NCI-H2029 (cell line): ENCODE measurements at regions not wholly inside any gene's neighbourhood (a gene's known extent, or its start where the extent isn't known, plus 50 kb on each side); places are given as distances from the start of the nearest gene placed in this dataset.

Experiments used
- DNase-seq: peaks from one replicate; lab custom pipeline; 2025; lab: John Stamatoyannopoulos, UW

- DNase-seq = no peak
These were observed 779.9 kb downstream of the KCNT2 start for GRCh38 chr1:195828325-195828724.

DNA sequence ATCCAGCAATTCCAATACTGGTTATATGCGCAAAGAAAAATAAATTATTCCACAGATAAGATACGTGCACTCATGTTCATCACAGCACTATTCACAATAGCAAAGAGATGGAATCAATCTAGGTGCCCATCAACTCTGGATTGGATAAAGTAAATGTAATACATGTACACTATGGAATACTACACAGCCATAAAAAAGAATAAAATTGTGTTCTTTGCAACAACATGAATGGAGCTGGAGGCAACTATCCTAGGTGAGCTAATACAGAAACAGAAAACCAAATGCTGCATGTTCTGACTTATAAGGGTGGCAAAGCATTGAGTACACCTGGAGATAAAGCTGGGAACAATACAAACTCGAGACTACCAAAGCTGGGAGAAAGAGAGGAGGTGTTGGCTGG, 787.3 kb downstream of the KCNT2 start:
- DNase-seq = no peak

DNA sequence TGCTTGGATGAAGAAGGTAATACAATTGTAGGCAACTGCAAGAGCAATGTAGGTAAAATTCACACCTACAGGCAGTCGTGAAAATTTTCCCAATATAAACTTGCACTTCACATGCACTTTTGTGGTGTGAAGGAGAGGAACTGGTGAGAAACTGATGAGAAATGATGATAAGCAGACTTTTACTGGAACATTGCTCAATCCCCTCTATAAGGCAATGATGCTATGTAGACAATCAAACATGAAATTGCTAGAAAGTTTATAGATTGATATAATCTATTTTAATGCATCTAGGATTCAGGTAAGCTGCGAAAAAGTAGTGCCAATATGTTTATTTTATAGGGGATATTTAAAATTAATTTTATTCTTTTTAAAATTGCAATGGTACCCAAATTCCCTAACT, 802.2 kb downstream of the KCNT2 start:
- no peak for DNase-seq

DNA sequence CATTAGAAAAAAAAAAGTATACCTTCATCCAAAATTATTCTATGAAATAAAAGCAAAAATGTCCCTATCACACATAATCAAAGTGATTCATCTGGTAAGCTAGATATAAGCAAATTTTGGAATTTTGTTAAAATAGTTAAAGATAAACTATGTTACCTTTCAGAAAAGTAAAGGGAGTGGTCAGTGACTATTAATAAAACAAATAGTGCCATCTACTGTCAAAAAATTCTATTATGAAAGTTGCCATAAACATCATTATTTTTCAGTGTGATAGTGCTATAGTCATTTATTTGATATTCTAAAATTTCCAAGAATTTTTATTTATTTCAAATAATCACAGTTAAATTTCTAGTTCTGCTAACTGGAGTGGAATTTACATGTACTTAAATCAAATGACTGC, 803.7 kb downstream of the KCNT2 start:
- no peak for DNase-seq

DNA sequence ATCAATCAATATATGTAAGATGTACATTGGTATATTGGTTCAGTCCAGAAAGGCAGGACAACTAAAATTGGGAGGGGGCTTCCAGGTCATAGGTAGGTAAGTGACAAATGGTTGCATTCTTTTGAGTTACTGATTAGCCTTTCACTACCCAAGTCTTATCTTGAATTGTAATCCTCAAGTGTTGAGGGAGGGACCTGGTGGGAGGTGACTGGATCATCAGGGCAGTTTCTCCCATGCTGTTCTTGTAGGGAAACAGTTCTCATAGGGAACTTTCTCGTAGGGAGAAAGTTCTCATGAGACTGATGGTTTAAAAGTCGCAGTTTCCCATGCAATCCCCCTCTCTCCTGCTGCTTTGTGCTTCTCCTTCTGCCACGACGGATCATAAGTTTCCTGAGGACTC, 809.2 kb downstream of the KCNT2 start:
- DNase-seq = no peak

GRCh38 chr1:195794225-195794624, 814.0 kb downstream of the KCNT2 start:
- DNase-seq = no peak

DNA sequence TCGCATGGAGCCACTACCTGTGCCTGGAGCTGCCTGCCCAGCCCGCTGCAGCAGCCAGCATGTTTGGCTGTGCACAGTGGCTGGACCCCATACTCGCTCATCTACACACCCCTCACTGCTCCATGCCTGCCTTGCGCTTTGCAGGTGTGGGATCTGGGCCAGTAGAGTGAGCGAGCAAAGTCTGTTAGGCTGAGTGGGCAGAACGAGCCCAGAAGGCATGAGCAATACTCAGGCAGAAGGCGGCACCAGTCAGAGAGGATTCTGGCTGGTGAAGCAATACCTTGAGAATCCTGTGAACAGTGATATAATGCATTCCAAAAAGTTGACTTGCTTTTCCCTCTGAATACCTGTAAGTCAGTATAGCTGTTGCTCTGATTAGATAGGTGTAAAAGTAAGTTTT, 816.4 kb downstream of the KCNT2 start:
- no peak for DNase-seq

DNA sequence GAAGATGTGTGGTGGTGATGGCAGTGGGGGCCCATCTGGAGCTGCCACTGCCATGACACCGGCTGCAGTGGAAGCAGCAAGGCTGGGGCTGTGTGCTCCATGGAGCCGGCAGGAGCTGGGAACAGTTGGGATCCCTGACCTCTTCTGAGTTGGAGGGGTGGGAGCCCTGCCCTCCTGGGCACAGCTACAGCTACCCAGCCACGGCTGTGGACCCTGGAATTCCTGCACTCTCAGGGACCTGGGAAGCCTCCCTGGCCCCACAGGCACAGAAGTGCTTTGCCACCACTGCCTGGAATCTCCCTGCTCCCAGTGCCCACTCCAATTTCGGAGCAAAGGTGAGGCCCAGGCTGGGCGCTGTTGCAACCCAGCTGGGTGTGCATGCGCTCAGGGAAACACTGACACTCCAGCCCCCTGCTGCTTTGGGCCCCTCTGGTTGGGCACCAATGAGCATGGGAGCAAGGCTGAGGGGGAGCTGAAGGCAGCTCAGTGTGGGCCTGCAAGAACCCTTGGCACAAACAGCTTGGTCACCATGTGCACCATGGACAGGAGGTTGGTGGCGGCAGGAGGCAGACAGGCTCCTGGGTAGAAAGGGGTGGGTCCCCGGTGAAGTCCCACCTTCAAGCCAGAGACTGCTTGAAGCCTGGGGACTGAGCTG, 817.6 kb downstream of the KCNT2 start:
- no peak for DNase-seq

DNA sequence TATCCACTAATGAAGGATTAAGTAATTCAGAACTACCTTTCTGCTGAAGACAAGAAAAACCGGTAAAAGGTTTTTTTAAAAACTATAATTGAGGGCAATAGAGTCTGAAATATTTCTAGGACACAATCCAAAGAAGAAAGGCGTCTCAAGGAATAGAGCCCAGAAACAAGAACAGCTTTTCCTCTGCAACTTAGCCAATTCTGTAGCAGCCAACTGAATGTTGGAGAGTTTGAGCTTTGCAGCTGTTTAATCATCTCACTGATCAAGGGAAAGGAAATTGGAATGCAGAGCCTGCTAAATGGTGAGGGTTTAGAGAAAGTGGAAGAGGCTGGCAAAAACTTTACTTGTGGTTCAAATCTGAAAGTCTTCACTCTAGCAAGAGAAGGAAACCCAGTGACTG, 818.9 kb downstream of the KCNT2 start:
- no peak for DNase-seq

GRCh38 chr1:195788721-195789120, 819.5 kb downstream of the KCNT2 start:
- DNase-seq = no peak

- DNase-seq = no peak
These were observed 822.4 kb downstream of the KCNT2 start for GRCh38 chr1:195785830-195786229.

- DNase-seq = no peak
These were observed 834.3 kb downstream of the KCNT2 start for GRCh38 chr1:195773931-195774330.

- no peak for DNase-seq
These were observed 838.8 kb downstream of the KCNT2 start for GRCh38 chr1:195769461-195769860.

- DNase-seq = no peak
These were observed 839.3 kb downstream of the KCNT2 start for GRCh38 chr1:195768936-195769335.

DNA sequence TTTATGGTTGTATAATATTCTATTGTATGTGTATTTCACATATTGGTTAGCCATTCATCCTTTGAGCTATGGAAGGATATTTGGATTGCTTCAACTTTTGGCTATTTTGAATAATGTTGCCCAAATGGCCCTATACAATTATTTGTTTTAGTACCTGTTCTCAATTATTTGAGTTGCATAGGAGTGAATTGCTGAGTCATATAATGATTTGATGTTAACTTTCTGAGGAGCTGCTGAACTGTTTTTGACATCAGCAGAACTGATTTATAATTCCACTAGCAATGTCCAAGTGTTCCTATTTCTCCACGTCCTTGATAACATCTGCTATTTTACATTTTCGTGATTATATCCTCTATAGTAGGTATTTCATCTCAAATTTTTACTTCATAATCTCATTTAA, 839.9 kb downstream of the KCNT2 start:
- no peak for DNase-seq

DNA sequence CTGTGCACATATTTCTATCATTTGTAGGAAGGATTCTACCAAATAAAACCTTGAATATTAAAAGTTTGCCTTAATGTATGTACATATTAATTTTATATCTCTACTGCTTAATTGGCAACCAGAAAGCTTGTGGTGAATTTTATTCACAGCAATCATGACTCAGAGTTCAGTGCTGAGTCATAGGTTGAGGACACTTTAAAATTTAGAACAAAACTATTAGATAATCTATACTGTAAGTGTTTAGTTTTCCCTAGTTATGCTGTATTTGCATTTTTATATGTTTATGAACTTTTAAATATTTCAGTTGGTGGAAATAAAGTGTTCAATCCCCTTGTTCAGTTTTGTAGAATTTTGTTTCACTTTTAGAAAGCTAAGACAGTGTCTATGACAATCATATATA, 841.5 kb downstream of the KCNT2 start:
- DNase-seq = no peak

GRCh38 chr1:195765099-195765498, 843.1 kb downstream of the KCNT2 start:
- DNase-seq = no peak

DNA sequence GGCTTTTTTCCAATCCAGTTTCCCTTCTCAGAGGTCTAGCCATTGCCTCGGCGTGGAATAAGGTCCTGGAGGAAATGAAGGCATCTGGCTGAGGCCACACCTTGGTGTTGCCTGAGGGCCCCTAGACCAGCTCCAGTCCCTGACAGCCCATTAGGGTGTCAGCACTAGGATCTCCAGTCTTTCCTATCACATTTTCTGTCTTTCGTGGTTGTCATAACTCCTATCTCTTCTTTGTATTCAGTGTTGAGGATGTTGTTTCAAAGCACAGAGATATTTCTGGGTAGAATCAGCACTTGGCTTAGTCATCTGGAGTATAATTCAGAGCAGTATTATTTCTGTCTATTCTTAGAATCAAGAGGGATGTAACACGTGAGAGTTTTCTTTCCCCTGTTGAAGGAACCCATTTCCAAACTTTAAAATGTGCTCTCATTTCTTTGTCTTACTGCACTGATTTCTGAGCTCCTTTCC, 844.3 kb downstream of the KCNT2 start:
- no peak for DNase-seq

DNA sequence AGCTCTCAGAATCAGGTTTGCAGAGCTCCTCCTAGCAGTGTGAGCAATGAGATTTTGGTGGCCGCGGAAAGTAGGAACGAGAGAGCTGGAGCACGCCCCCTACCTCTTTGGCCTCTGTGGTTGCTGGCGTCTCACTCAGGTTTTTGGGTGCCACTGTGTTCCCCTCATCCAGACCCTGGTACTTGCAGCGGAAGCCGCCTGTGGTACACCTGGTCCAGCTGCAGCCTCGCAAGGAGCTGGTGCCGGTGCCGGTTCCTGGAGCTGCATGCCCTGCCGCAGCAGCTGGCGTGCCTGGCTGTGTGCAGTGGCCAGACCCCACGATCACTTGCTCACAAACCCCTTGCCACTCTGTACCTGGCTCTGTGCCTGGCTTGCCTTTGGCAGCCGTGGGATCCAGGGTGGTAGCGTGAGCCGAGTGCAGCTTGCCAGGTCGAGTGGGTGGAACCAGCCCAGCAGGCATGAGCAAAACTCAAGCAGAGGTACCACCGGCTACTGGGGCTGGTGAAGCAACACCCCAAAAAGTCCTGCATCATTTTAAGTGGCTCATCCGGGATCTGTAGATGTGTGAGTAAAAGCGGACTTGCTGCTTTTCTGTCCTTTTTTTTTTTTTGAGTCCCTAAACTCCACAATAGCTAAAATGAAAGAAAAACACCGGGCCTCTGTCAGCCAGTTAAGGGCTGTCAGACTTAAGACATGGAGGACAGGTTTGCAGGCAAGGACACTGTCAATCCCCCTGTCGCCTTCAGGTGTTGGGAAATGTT, 844.9 kb downstream of the KCNT2 start:
- DNase-seq = no peak

GRCh38 chr1:195761104-195761503, 847.1 kb downstream of the KCNT2 start:
- DNase-seq = no peak

DNA sequence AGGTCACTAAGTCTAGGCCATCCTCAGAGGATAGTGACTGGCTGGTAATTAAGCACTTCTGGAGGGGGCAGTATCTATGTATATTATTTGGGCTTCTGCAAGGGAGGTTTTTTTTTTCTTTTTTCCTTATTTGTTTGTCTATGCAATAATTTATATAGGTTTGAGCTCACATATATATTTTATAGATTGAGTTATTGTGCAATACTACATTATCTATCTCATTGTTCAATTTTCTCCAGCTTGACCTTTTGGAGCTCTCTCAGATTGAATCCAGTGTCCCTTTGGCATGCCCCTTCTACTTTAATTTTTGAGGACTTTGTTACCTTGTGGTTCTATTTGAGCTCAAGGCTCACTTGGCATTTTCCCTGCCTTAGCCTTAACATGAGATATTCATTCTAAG, 852.1 kb downstream of the KCNT2 start:
- no peak for DNase-seq

DNA sequence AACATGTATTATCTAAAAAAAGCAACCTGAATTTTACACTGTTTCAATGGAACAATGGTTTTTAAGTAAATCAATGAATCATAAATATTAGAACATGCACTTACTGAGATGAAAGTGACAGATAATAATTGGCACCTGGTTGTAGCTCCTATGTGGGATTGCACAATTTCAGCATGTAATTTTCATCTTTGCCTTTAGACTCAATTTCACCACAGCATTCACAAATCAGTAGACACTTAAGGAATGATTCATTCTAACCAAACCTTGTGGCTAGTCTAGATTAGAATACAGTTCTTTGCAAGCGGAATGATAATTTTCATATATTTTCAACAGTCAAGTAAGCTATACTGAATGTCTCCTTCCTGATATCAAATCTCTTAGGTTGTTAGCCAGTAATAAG, 853.4 kb downstream of the KCNT2 start:
- no peak for DNase-seq

GRCh38 chr1:195754303-195754702, 853.9 kb downstream of the KCNT2 start:
- no peak for DNase-seq

DNA sequence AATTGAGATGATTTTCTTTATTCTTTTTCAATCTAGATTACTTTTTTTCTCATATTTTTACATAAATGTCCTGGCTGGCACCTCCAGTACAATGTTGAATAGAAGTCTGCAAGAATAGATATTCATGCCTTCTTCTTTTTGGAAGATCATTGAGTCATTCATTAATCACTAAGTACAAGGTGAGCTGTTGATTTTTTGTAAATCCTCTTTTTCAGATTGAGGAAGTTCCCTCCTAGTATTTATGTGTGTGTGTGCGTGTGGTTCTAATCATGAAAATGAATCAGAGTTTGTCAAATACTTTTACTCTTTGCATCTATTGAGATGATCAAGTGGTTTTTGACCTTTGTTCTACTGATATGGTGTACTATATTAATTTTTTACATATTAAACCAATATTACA, 859.3 kb downstream of the KCNT2 start:
- no peak for DNase-seq
